Fibroblast of pulmonary artery (primary cell): ENCODE measurements at regions not wholly inside any gene's neighbourhood (a gene's known extent, or its start where the extent isn't known, plus 50 kb on each side); places are given as distances from the start of the nearest gene placed in this dataset.

Source experiments
- DNase-seq: peaks from one replicate; pipeline ENCODE4 v3.0.0-alpha.2; 2010; ENCODE audit warnings: low read depth
- H3K4me3 ChIP-seq: replicated peaks from 2 replicates; pipeline ENCODE4 v1.5.1; 2011; ENCODE audit warnings: low read depth, mild to moderate bottlenecking, control low read depth, low read length, moderate library complexity
- CTCF ChIP-seq: IDR thresholded peaks from 2 replicates; pipeline ENCODE4 v1.5.1; 2011; ENCODE audit warnings: mild to moderate bottlenecking, control low read depth, low read length, inconsistent platforms; ENCODE audit errors: missing control alignments

GRCh38 chr3:147903026-147903425 is 493.9 kb downstream of the ZIC1 start:
- DNase-seq, result no peak
- no peak overlapping the region for H3K4me3 ChIP-seq
- no peak for TF ChIP-seq CTCF

- H3K4me3 ChIP-seq, result no peak overlapping the region
- DNase-seq, result no peak
- TF ChIP-seq CTCF, result no peak
Observed at GRCh38 chr3:147904421-147904820, 495.3 kb downstream of the ZIC1 start.

- no peak for DNase-seq
- TF ChIP-seq CTCF, result no peak
- H3K4me3 ChIP-seq, result no peak overlapping the region
Observed at GRCh38 chr3:147906285-147906684, 497.1 kb downstream of the ZIC1 start.

- DNase-seq, result no peak
- H3K4me3 ChIP-seq, result no peak overlapping the region
- no peak for TF ChIP-seq CTCF
Observed at GRCh38 chr3:147914532-147914931, 505.4 kb downstream of the ZIC1 start.

GRCh38 chr3:147915057-147915456 is 505.9 kb downstream of the ZIC1 start:
- no peak for DNase-seq
- H3K4me3 ChIP-seq, result no peak overlapping the region
- no peak for TF ChIP-seq CTCF

- TF ChIP-seq CTCF, result no peak
- H3K4me3 ChIP-seq, result no peak overlapping the region
- DNase-seq, result no peak
Observed at GRCh38 chr3:147919496-147919895, 510.3 kb downstream of the ZIC1 start.

- no peak for TF ChIP-seq CTCF
- no peak for DNase-seq
- no peak overlapping the region for H3K4me3 ChIP-seq
Observed at GRCh38 chr3:147921051-147921450, 511.9 kb downstream of the ZIC1 start.
